Parathyroid adenoma (tissue), 2 donors: ENCODE measurements at regions not wholly inside any gene's neighbourhood (a gene's known extent, or its start where the extent isn't known, plus 50 kb on each side); places are given as distances from the start of the nearest gene placed in this dataset.

Experiments used
- H2AFZ ChIP-seq: fragments of 300-600 bp; sonication (generic); one replicate; pipeline ENCODE4 v1.7.0; 2017; ENCODE audit warnings: antibody characterized with exemption, mild to moderate bottlenecking
- H3K27ac ChIP-seq: fragments of 300-600 bp; sonication (generic); one replicate; pipeline ENCODE4 v1.7.0; 2017
- H3K27me3 ChIP-seq: fragments of 300-600 bp; sonication (generic); one replicate; pipeline ENCODE4 v1.7.0; 2017; ENCODE audit warnings: low read length; ENCODE audit not compliant: control insufficient read depth, insufficient read depth
- H3K36me3 ChIP-seq: fragments of 300-600 bp; sonication (generic); one replicate; pipeline ENCODE4 v1.7.0; 2017; ENCODE audit warnings: low read length; ENCODE audit not compliant: control insufficient read depth, insufficient read depth
- H3K4me1 ChIP-seq: fragments of 300-600 bp; sonication (generic); one replicate; pipeline ENCODE4 v1.7.0; 2017; ENCODE audit warnings: control low read depth
- H3K4me2 ChIP-seq: fragments of 300-600 bp; sonication (generic); one replicate; pipeline ENCODE4 v1.7.0; 2017; ENCODE audit warnings: low read length
- H3K4me3 ChIP-seq: fragments of 300-600 bp; sonication (generic); one replicate; pipeline ENCODE4 v1.7.0; 2017; ENCODE audit warnings: low read depth, low read length
- H3K79me2 ChIP-seq: fragments of 300-600 bp; sonication (generic); one replicate; pipeline ENCODE4 v1.7.0; 2017; ENCODE audit warnings: control low read depth
- H3K9ac ChIP-seq: fragments of 300-600 bp; sonication (generic); one replicate; pipeline ENCODE4 v1.7.0; 2017; ENCODE audit warnings: mild to moderate bottlenecking
- H3K9me3 ChIP-seq: fragments of 300-600 bp; sonication (generic); one replicate; pipeline ENCODE4 v1.7.0; 2017; ENCODE audit warnings: low read length; ENCODE audit not compliant: control insufficient read depth
- TF ChIP-seq, protein P1 (sequence below): fragments of 300-600 bp; sonication (generic); IDR thresholded peaks from one replicate; pipeline ENCODE4 v1.7.0; 2017; ENCODE audit warnings: antibody characterized with exemption, mild to moderate bottlenecking
- donor health status: primary hyperparathyroidism.

DNA sequence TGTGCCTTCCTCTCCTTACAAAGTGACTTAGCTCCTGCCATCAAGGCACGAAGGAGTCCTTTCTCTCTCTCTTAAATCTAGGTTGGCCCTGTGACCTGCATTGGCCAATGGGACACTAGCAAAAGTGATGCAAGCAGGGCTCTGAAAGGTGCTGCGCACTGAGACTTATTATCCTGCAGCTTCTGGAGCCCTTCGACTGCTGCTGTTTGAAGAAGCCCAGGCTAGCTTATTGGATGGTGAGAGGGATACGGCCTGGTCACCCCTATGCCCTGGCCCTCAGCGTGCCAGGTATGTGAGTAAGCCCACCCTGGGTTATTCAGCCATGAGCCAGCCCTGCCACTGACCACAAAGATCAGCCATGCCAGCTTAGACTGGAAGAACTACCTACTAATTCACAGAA is 74.5 kb upstream of the GGTLC1 start:
- Histone ChIP-seq H3K9ac (no peak overlapping the region), H2AFZ (no peak overlapping the region), H3K36me3 (no peaks in the 10 kb centered on the region)

DNA sequence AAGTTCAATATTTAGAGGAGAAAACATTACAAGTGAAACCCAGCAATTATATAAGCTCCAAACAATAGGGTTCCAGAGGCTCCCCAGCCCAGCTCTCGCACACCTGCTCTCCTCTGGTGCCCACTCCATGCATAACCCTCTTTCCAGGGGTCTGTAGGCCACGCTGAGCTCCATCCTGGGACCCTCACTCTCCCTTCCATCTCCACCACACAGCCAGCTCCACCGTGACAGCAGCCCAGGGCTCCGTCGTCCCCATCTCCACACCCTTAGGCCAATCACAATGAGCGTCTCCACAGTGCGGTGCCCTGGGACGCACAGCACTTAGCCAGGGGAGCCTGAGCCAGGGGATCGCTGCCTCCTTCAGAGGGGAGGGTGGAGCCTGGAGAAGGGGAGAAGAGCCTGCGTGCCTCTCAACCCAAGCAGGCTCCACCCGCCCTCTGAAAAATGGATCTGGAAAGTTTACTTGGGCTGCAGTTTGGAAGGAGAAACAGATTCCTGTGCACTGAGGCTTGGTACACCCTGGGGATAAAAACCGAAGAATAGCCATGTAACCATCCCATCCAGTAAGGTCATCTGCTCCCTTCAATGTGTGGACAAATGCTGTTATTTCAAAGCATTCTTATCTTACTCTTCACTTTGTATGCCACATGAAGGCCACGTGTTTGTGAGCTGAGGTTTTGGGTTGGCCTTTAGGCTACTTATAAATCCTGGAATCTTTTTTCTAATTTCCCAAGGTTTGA is 72.4 kb upstream of the GGTLC1 start:
- no peak overlapping the region for H3K4me2 ChIP-seq
- no peak overlapping the region for H3K4me3 ChIP-seq
- no peaks in the 10 kb centered on the region for H3K79me2 ChIP-seq
- no peaks in the 10 kb centered on the region for H3K4me1 ChIP-seq
- no peaks in the 10 kb centered on the region for H3K9me3 ChIP-seq
- no peak overlapping the region for H2AFZ ChIP-seq
- TF ChIP-seq, protein P1, sequence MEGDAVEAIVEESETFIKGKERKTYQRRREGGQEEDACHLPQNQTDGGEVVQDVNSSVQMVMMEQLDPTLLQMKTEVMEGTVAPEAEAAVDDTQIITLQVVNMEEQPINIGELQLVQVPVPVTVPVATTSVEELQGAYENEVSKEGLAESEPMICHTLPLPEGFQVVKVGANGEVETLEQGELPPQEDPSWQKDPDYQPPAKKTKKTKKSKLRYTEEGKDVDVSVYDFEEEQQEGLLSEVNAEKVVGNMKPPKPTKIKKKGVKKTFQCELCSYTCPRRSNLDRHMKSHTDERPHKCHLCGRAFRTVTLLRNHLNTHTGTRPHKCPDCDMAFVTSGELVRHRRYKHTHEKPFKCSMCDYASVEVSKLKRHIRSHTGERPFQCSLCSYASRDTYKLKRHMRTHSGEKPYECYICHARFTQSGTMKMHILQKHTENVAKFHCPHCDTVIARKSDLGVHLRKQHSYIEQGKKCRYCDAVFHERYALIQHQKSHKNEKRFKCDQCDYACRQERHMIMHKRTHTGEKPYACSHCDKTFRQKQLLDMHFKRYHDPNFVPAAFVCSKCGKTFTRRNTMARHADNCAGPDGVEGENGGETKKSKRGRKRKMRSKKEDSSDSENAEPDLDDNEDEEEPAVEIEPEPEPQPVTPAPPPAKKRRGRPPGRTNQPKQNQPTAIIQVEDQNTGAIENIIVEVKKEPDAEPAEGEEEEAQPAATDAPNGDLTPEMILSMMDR, result no peak
- H3K36me3 ChIP-seq, result no peaks in the 10 kb centered on the region
- no peaks in the 10 kb centered on the region for H3K27me3 ChIP-seq
- H3K9ac ChIP-seq, result no peak overlapping the region
- H3K27ac ChIP-seq, result no peak overlapping the region

More for the DNA sequence above, 74.5 kb upstream of the GGTLC1 start:
- H3K27me3 ChIP-seq, result no peaks in the 10 kb centered on the region
- no peaks in the 10 kb centered on the region for H3K4me1 ChIP-seq
- no peak overlapping the region for H3K4me3 ChIP-seq
- TF ChIP-seq, protein P1, result no peak
- H3K4me2 ChIP-seq, result no peak overlapping the region
- H3K79me2 ChIP-seq, result no peaks in the 10 kb centered on the region
- no peak overlapping the region for H3K27ac ChIP-seq
- H3K9me3 ChIP-seq, result no peaks in the 10 kb centered on the region

DNA sequence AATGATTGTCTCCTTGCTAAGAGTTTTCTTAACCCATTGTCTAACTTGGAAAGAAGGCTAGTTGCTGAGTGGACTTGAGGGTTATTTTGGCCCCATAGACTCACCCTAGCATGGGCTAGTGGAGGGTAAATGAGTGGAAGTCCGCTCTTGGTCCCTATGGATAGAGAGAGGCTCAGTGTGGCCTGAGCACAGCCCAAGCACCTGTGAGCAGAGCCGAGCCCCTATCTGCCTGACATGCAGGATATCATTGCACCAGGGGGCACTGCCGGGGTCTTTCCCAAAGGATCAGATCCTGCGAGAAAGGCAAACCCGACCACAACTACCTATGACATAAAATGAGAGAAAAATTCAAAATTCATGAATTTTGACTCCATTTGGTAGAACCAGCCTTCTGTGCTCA is 70.6 kb upstream of the GGTLC1 start:
- H2AFZ ChIP-seq, result no peak overlapping the region
- H3K4me1 ChIP-seq, result no peaks in the 10 kb centered on the region
- no peaks in the 10 kb centered on the region for H3K79me2 ChIP-seq
- TF ChIP-seq, protein P1, result no peak
- H3K27ac ChIP-seq, result no peak overlapping the region
- H3K27me3 ChIP-seq, result no peaks in the 10 kb centered on the region
- no peaks in the 10 kb centered on the region for H3K36me3 ChIP-seq
- no peak overlapping the region for H3K4me3 ChIP-seq
- H3K9ac ChIP-seq, result no peak overlapping the region
- H3K9me3 ChIP-seq, result no peaks in the 10 kb centered on the region
- no peak overlapping the region for H3K4me2 ChIP-seq

DNA sequence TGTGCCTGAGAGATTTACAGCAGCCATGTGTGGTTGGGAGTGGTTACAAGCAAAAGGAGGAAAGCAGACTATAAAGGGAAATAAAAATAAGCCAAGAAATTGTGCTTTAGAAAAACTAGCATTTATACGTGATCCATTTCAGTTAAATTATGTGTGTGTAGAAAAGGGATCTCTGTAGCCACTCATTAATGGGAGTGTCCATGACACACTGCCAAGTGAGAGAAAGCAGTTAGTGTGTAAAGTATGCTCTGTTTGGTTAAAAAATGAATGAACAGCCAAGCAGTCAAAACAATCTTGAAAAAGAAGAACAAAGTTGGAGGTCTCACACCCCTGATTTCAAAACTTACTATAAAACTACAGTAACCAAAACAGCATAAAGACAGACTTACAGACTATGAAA is 67.9 kb upstream of the GGTLC1 start:
- TF ChIP-seq, protein P1, result no peak
- H3K9me3 ChIP-seq, result no peaks in the 10 kb centered on the region

More for the DNA sequence above, 67.9 kb upstream of the GGTLC1 start:
- no peak overlapping the region for H3K9ac ChIP-seq
- no peak overlapping the region for H3K4me3 ChIP-seq
- H3K4me2 ChIP-seq, result no peak overlapping the region
- H2AFZ ChIP-seq, result no peak overlapping the region
- no peaks in the 10 kb centered on the region for H3K79me2 ChIP-seq
- no peaks in the 10 kb centered on the region for H3K4me1 ChIP-seq
- H3K27ac ChIP-seq, result no peak overlapping the region
- no peaks in the 10 kb centered on the region for H3K36me3 ChIP-seq
- H3K27me3 ChIP-seq, result no peaks in the 10 kb centered on the region
